ENCODE measurements at regions not wholly inside any gene's neighbourhood (a gene's known extent, or its start where the extent isn't known, plus 50 kb on each side); places are given as distances from the start of the nearest gene placed in this dataset.

DNA sequence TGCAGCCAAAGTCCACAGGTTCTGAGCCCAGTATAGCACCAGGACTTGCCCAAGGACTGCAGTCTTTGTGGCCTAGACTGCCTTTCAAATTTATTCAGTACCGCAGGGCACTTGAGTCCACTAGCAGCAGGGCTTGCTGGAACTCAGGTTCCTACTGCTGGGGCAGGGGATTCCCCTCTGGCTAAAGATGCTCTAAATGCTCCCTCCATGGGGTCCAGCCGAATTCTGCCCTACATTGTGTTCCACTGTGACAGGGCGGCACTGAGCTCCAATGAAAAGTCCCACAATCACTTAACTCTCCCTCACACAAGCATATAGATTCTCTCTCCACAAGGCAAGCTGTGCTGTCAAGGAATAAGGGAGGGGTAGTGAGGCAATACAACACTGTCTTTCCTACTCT lies 518.1 kb upstream of the VRK2 start:
- Histone ChIP-seq H3K9me2 (replicated peaks; ENCODE audit: insufficient read depth) (no peaks in the 10 kb centered on the region), H4K20me1 (ENCODE audit: insufficient read depth, poor library complexity, severe bottlenecking) (no peaks in the 10 kb centered on the region), H3K27ac (no peak overlapping the region), H3K4me3 (no peak overlapping the region), H3K4me1 (ENCODE audit: insufficient read depth) (no peaks in the 10 kb centered on the region), H3K36me3 (replicated peaks; ENCODE audit: insufficient read depth, low read depth) (no peaks in the 10 kb centered on the region), H2AFZ (no peak overlapping the region), H3K27me3 (no peaks in the 10 kb centered on the region), H3K9me3 (ENCODE audit: low read depth) (no peaks in the 10 kb centered on the region), H3K4me2 (no peak overlapping the region), H3K79me2 (no peaks in the 10 kb centered on the region)
- DNase-seq (ENCODE audit: low spot score): no peak
- WGBS (ENCODE audit: low lambda C conversion rate, missing lambda C conversion rate): 94% methylated on average over 3 of the region's 3 CpGs
- TF ChIP-seq, protein P1, sequence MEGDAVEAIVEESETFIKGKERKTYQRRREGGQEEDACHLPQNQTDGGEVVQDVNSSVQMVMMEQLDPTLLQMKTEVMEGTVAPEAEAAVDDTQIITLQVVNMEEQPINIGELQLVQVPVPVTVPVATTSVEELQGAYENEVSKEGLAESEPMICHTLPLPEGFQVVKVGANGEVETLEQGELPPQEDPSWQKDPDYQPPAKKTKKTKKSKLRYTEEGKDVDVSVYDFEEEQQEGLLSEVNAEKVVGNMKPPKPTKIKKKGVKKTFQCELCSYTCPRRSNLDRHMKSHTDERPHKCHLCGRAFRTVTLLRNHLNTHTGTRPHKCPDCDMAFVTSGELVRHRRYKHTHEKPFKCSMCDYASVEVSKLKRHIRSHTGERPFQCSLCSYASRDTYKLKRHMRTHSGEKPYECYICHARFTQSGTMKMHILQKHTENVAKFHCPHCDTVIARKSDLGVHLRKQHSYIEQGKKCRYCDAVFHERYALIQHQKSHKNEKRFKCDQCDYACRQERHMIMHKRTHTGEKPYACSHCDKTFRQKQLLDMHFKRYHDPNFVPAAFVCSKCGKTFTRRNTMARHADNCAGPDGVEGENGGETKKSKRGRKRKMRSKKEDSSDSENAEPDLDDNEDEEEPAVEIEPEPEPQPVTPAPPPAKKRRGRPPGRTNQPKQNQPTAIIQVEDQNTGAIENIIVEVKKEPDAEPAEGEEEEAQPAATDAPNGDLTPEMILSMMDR (IDR thresholded peaks at IDR 0.05; ENCODE audit: poor library complexity): no peak
- TF ChIP-seq EZH2 (IDR thresholded peaks at IDR 0.05; ENCODE audit: borderline replicate concordance) (no peak), EZH2phosphoT487 (IDR thresholded peaks at IDR 0.05; ENCODE audit: low read depth, severe bottlenecking, unreplicated experiment) (no peak)

DNA sequence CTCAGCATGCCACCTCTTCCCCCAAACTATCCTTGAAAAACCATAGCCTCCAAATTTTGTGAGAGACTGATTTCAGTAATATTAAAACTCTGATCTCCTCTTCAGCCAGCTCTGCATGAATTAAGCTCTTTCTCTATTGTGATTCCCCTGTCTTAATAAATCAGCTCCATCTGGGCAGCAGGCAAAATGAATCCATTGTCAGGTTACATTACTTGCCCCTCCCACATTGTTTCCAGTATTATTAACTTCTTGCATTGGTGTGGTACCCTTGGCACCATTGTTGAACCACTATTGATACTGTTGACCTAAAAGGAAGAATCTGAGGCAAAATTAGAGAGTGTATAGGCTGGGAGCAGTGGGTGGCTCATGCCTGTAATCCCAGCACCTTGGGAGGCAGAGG lies 512.2 kb upstream of the VRK2 start:
- TF ChIP-seq, protein P1 (IDR thresholded peaks at IDR 0.05; ENCODE audit: poor library complexity): no peak
- TF ChIP-seq EZH2 (IDR thresholded peaks at IDR 0.05; ENCODE audit: borderline replicate concordance) (no peak), EZH2phosphoT487 (IDR thresholded peaks at IDR 0.05; ENCODE audit: low read depth, severe bottlenecking, unreplicated experiment) (no peak)
- Histone ChIP-seq H3K27ac (no peak overlapping the region), H2AFZ (no peak overlapping the region), H3K4me1 (ENCODE audit: insufficient read depth) (no peaks in the 10 kb centered on the region), H4K20me1 (ENCODE audit: insufficient read depth, poor library complexity, severe bottlenecking) (no peaks in the 10 kb centered on the region), H3K9me3 (ENCODE audit: low read depth) (no peaks in the 10 kb centered on the region), H3K79me2 (no peaks in the 10 kb centered on the region), H3K9me2 (replicated peaks; ENCODE audit: insufficient read depth) (no peaks in the 10 kb centered on the region), H3K4me3 (no peak overlapping the region), H3K27me3 (no peaks in the 10 kb centered on the region), H3K4me2 (no peak overlapping the region), H3K36me3 (replicated peaks; ENCODE audit: insufficient read depth, low read depth) (no peaks in the 10 kb centered on the region)
- DNase-seq (ENCODE audit: low spot score): no peak

DNA sequence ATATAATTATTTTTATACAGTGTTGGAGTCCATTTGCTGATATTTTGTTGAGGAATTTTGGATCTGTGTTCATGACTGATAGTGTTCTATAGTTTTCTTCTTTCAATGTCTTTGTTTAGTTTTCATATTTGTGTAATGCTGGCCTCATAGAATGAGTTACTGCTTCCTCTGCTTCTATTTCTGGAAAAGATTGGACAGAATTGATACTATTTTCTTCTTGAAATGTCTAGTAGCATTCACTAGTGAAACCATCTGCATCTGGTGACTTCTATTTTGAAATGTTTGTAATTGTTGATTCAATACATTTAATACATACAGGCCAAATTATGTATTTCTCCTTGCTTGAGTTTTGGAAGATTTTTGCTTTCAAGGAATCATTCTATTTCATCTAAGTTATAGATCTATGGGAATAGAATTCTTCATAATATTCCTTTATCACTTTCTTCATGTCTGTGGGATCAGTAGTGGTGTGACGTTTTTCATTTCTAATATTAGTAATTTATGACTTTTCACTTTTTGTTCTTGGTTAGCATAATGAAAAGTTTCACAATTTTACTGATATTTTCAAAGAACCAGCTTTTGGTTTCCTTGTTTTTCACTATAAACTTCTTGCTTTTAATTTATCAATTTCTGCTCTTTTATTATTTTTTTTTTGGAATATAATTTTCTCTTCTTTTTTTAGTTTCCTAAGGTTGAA lies 509.9 kb upstream of the VRK2 start:
- TF ChIP-seq, protein P1 (IDR thresholded peaks at IDR 0.05; ENCODE audit: poor library complexity): no peak
- no peak for TF ChIP-seq EZH2phosphoT487 (IDR thresholded peaks at IDR 0.05; ENCODE audit: low read depth, severe bottlenecking, unreplicated experiment)
- TF ChIP-seq EZH2 (IDR thresholded peaks at IDR 0.05; ENCODE audit: borderline replicate concordance): no peak
- DNase-seq (ENCODE audit: low spot score): no peak

More for the DNA sequence above, 509.9 kb upstream of the VRK2 start:
- no peaks in the 10 kb centered on the region for H3K9me2 ChIP-seq (replicated peaks; ENCODE audit: insufficient read depth)
- no peaks in the 10 kb centered on the region for H3K36me3 ChIP-seq (replicated peaks; ENCODE audit: insufficient read depth, low read depth)
- no peak overlapping the region for H3K4me2 ChIP-seq
- no peaks in the 10 kb centered on the region for H4K20me1 ChIP-seq (ENCODE audit: insufficient read depth, poor library complexity, severe bottlenecking)
- H3K4me1 ChIP-seq (ENCODE audit: insufficient read depth): no peaks in the 10 kb centered on the region
- WGBS (ENCODE audit: low lambda C conversion rate, missing lambda C conversion rate): 0% methylated on average over 1 of the region's 1 CpG
- no peak overlapping the region for H3K27ac ChIP-seq
- H3K9me3 ChIP-seq (ENCODE audit: low read depth): no peaks in the 10 kb centered on the region
- H3K27me3 ChIP-seq: no peaks in the 10 kb centered on the region
- no peaks in the 10 kb centered on the region for H3K79me2 ChIP-seq
- H2AFZ ChIP-seq: no peak overlapping the region
- no peak overlapping the region for H3K4me3 ChIP-seq

Data from hepatocyte (in vitro differentiated cells).